ENCODE measurements at regions not wholly inside any gene's neighbourhood (a gene's known extent, or its start where the extent isn't known, plus 50 kb on each side); places are given as distances from the start of the nearest gene placed in this dataset.

DNA sequence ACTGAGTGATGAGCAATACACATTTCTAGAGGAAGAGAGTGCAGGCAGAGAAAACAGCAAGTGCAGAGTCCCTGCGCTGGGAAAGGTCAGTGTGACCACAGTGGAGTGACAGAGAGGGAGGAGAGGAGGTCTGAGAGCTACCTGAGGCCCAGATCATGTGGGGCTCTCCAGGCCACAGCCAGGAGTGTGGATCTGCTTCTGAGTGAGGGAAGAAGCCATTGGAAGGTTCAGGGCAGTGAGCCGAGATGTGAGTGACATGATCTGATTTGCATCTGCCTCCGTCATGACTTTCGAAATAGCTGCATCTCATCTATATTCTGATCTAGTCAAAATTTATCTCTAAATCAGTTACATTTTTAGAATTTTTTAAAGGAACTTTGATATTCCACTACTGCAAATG is 367.1 kb downstream of the PREX1 start:
- TF ChIP-seq, protein P1, sequence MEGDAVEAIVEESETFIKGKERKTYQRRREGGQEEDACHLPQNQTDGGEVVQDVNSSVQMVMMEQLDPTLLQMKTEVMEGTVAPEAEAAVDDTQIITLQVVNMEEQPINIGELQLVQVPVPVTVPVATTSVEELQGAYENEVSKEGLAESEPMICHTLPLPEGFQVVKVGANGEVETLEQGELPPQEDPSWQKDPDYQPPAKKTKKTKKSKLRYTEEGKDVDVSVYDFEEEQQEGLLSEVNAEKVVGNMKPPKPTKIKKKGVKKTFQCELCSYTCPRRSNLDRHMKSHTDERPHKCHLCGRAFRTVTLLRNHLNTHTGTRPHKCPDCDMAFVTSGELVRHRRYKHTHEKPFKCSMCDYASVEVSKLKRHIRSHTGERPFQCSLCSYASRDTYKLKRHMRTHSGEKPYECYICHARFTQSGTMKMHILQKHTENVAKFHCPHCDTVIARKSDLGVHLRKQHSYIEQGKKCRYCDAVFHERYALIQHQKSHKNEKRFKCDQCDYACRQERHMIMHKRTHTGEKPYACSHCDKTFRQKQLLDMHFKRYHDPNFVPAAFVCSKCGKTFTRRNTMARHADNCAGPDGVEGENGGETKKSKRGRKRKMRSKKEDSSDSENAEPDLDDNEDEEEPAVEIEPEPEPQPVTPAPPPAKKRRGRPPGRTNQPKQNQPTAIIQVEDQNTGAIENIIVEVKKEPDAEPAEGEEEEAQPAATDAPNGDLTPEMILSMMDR (IDR thresholded peaks at IDR 0.05): no peak
- TF ChIP-seq POLR2A (IDR thresholded peaks at IDR 0.05): no peak
